ENCODE measurements at regions not wholly inside any gene's neighbourhood (a gene's known extent, or its start where the extent isn't known, plus 50 kb on each side); places are given as distances from the start of the nearest gene placed in this dataset.
A peak's percentile ranks its signal among the peaks of the same experiment; 100 is the strongest.

- Mint-ChIP-seq H3K9me3 (ENCODE audit: low read depth) (no peaks in the 10 kb centered on the region), H3K27me3 (peaks cover 22% of the 10 kb centered on the region), H3K4me3 (ENCODE audit: low read depth) (no peak overlapping the region), H3K4me1 (ENCODE audit: low read depth) (no peaks in the 10 kb centered on the region), H3K36me3 (ENCODE audit: insufficient read depth) (no peaks in the 10 kb centered on the region), H3K27ac (no peak overlapping the region)
- no peak for DNase-seq (ENCODE audit: low spot score, unreplicated experiment)
- TF ChIP-seq, protein P1, sequence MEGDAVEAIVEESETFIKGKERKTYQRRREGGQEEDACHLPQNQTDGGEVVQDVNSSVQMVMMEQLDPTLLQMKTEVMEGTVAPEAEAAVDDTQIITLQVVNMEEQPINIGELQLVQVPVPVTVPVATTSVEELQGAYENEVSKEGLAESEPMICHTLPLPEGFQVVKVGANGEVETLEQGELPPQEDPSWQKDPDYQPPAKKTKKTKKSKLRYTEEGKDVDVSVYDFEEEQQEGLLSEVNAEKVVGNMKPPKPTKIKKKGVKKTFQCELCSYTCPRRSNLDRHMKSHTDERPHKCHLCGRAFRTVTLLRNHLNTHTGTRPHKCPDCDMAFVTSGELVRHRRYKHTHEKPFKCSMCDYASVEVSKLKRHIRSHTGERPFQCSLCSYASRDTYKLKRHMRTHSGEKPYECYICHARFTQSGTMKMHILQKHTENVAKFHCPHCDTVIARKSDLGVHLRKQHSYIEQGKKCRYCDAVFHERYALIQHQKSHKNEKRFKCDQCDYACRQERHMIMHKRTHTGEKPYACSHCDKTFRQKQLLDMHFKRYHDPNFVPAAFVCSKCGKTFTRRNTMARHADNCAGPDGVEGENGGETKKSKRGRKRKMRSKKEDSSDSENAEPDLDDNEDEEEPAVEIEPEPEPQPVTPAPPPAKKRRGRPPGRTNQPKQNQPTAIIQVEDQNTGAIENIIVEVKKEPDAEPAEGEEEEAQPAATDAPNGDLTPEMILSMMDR (IDR thresholded peaks at IDR 0.05; ENCODE audit: unreplicated experiment) = peak; percentile 13
Measured at GRCh38 chr14:104252256-104253215, 114.1 kb downstream of the KIF26A start.

DNA sequence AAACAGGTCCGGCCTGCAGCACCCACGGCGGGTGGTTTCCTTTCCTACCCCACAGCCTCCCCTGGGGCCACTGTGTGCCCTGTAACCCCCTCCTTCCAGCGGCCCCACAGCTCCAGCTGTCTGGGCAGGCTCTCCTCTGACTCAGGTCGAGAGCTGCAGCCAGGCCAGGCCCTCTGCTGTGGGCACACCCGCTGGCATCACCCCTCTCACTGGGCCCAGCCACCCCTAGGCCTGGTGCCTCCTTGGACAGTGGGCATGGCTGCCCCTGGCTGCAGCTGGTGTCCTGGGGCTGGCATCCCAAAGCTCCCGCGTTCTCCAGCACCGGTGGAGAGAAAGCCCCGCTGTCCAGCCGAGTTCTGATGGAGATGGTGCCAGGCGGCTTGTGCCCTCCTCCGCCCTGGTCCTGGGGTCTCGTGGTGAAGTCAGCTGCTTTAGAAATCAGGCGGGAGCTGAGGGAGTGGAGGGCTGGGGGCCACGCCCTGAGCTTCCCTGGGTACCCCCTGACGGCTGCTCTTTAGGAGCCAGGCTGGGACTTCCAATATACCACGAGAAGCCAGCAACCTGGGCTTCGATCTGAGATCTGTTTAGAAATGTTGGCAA is 114.9 kb downstream of the KIF26A start:
- H3K27ac Mint-ChIP-seq = no peak overlapping the region
- H3K9me3 Mint-ChIP-seq (ENCODE audit: low read depth) = no peaks in the 10 kb centered on the region
- H3K36me3 Mint-ChIP-seq (ENCODE audit: insufficient read depth) = no peaks in the 10 kb centered on the region
- TF ChIP-seq, protein P1 (IDR thresholded peaks at IDR 0.05; ENCODE audit: unreplicated experiment) = no peak
- H3K4me3 Mint-ChIP-seq (ENCODE audit: low read depth) = no peak overlapping the region
- peaks cover 28% of the 10 kb centered on the region for H3K27me3 Mint-ChIP-seq
- DNase-seq (ENCODE audit: low spot score, unreplicated experiment) = no peak
- H3K4me1 Mint-ChIP-seq (ENCODE audit: low read depth) = no peaks in the 10 kb centered on the region

DNA sequence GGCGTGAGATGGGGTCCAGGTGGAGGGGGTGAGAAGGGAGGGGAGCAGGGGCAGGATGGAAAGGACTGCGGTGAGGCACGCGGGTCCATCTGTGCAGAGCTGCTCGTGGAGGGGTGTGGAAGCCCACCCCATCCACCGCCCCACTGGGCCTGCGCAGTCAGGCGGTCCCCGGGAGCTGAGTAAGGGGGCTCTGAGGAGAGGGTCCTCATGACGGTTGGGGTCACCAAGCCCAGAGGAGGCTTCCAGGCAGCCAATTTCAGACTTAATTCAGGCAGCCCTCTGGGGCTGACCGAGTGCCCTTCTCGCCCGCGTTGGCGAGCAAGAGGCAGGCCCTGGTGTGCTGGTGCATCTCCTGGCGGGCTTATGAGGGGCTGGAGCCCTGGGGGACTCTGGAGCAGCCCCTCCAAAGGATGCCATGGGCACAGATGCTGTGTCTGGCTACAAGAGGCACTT is 115.5 kb downstream of the KIF26A start:
- no peak for DNase-seq (ENCODE audit: low spot score, unreplicated experiment)
- no peaks in the 10 kb centered on the region for H3K4me1 Mint-ChIP-seq (ENCODE audit: low read depth)
- H3K27me3 Mint-ChIP-seq = peaks cover 29% of the 10 kb centered on the region
- H3K27ac Mint-ChIP-seq = no peak overlapping the region
- TF ChIP-seq, protein P1 (IDR thresholded peaks at IDR 0.05; ENCODE audit: unreplicated experiment) = no peak
- no peak overlapping the region for H3K4me3 Mint-ChIP-seq (ENCODE audit: low read depth)
- H3K9me3 Mint-ChIP-seq (ENCODE audit: low read depth) = no peaks in the 10 kb centered on the region
- no peaks in the 10 kb centered on the region for H3K36me3 Mint-ChIP-seq (ENCODE audit: insufficient read depth)

- no peak for DNase-seq (ENCODE audit: low spot score, unreplicated experiment)
- TF ChIP-seq, protein P1 (IDR thresholded peaks at IDR 0.05; ENCODE audit: unreplicated experiment) = no peak
- H3K9me3 Mint-ChIP-seq (ENCODE audit: low read depth) = no peaks in the 10 kb centered on the region
- no peaks in the 10 kb centered on the region for H3K4me1 Mint-ChIP-seq (ENCODE audit: low read depth)
- H3K4me3 Mint-ChIP-seq (ENCODE audit: low read depth) = no peak overlapping the region
- H3K36me3 Mint-ChIP-seq (ENCODE audit: insufficient read depth) = no peaks in the 10 kb centered on the region
- H3K27me3 Mint-ChIP-seq = peaks cover 29% of the 10 kb centered on the region
- no peak overlapping the region for H3K27ac Mint-ChIP-seq
Measured at GRCh38 chr14:104254735-104255400, 116.5 kb downstream of the KIF26A start.

- no peak for DNase-seq (ENCODE audit: low spot score, unreplicated experiment)
- Mint-ChIP-seq H3K36me3 (ENCODE audit: insufficient read depth) (no peaks in the 10 kb centered on the region), H3K4me3 (ENCODE audit: low read depth) (no peak overlapping the region), H3K4me1 (ENCODE audit: low read depth) (no peaks in the 10 kb centered on the region), H3K27ac (no peak overlapping the region), H3K27me3 (peaks cover 29% of the 10 kb centered on the region), H3K9me3 (ENCODE audit: low read depth) (peaks cover 6% of the 10 kb centered on the region)
- TF ChIP-seq, protein P1 (IDR thresholded peaks at IDR 0.05; ENCODE audit: unreplicated experiment) = no peak
Measured at GRCh38 chr14:104256025-104256424, 117.6 kb downstream of the KIF26A start.
